ENCODE measurements at regions not wholly inside any gene's neighbourhood (a gene's known extent, or its start where the extent isn't known, plus 50 kb on each side); places are given as distances from the start of the nearest gene placed in this dataset.

DNA sequence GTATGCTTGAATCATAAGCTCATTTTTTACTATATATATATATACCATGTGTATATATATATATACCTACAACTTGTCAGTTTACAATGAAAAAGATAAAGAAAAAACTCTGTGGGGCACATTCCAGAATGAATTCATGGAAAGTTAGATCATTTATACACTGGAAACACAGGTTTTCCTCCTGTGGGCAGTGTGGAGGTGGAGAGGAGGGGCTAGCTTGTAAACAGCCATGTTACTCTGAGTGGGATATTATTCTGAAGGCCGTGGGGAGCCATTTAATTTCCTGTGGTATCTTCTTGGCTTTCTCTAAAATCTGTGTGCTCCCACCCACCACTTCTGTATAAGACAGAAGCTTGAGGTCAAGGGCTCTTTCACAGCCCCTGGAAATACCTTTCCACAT lies 273.4 kb upstream of the MTNR1B start:
- no peaks in the 10 kb centered on the region for H3K27me3 ChIP-seq (replicated peaks)
- no peak overlapping the region for H3K27ac ChIP-seq
- H3K4me3 ChIP-seq (ENCODE audit: low read depth, low read length), result no peak overlapping the region
- in situ Hi-C loops (cut with HindIII; ENCODE audit: low pct_ligation_motif_present, low sequenced_read_pairs), result no loop called here
- TF ChIP-seq, protein P1, sequence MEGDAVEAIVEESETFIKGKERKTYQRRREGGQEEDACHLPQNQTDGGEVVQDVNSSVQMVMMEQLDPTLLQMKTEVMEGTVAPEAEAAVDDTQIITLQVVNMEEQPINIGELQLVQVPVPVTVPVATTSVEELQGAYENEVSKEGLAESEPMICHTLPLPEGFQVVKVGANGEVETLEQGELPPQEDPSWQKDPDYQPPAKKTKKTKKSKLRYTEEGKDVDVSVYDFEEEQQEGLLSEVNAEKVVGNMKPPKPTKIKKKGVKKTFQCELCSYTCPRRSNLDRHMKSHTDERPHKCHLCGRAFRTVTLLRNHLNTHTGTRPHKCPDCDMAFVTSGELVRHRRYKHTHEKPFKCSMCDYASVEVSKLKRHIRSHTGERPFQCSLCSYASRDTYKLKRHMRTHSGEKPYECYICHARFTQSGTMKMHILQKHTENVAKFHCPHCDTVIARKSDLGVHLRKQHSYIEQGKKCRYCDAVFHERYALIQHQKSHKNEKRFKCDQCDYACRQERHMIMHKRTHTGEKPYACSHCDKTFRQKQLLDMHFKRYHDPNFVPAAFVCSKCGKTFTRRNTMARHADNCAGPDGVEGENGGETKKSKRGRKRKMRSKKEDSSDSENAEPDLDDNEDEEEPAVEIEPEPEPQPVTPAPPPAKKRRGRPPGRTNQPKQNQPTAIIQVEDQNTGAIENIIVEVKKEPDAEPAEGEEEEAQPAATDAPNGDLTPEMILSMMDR (IDR thresholded peaks at IDR 0.05; ENCODE audit: low read depth, low read length, missing control alignments), result no peak
- H3K36me3 ChIP-seq (replicated peaks), result no peaks in the 10 kb centered on the region
- no peak for DNase-seq

DNA sequence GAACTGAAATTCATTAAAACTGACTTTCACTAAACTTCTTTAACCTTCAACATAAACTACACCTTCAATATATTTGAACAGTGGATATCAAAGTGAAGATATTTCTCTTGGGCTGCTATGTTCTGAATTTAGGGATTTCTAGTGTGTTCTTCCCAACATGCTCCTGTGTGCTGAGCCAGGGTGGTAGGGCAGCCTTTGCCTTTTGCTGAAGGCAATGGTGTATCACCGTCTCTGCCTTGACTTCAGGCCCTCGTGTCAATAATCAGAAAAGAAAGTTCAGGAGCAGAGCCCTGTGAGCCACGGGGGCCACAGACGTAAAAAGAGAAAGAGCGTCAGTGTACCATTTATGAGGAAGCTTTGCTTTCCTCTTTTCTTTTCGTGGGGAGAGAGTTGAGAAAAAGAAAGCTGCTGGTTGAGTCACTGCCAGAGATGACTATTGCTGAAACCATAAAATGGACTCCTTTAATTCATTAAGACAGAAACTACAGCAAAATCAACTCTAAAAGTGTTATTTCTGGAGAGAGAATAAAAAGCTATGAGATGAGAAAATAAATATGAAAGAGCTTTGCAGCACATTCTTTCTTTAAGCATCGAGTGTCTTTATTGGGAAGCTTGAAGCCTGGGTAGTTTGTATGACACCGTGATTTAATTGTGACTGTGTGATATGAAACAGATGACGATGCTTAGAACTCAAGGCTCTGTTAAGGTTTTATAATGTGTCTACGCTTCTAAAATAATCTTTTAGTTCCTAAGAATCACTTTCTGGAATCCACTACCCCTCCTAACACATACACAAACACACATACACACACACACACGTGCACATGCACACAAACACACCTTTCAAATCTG lies 271.8 kb upstream of the MTNR1B start:
- no peak overlapping the region for H3K4me3 ChIP-seq (ENCODE audit: low read depth, low read length)
- TF ChIP-seq, protein P1 (IDR thresholded peaks at IDR 0.05; ENCODE audit: low read depth, low read length, missing control alignments), result no peak
- no peaks in the 10 kb centered on the region for H3K36me3 ChIP-seq (replicated peaks)
- DNase-seq, result no peak
- in situ Hi-C loops (cut with HindIII; ENCODE audit: low pct_ligation_motif_present, low sequenced_read_pairs), result no loop called here
- no peak overlapping the region for H3K27ac ChIP-seq
- H3K27me3 ChIP-seq (replicated peaks), result no peaks in the 10 kb centered on the region

DNA sequence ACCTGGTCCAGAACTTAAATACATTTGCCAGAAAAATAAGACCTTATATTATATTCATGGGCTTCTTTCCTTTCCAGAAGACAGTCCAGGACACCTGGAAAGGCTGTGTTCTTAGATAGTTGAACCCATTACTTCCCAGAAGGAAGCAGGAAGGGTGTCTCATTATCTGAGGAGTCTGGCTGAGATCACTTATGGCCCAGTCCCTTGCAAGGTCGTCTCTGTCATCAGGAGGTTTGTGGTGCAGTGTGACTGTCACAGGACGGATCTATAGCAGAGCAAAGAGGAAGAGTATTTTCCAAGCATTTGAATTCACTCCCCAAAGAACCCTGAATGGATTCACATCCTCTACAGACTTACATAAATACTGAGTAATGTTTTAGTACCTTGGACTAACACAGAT lies 270.7 kb upstream of the MTNR1B start:
- Histone ChIP-seq H3K27me3 (replicated peaks) (no peaks in the 10 kb centered on the region), H3K27ac (no peak overlapping the region), H3K36me3 (replicated peaks) (no peaks in the 10 kb centered on the region), H3K4me3 (ENCODE audit: low read depth, low read length) (no peak overlapping the region)
- DNase-seq, result no peak
- TF ChIP-seq, protein P1 (IDR thresholded peaks at IDR 0.05; ENCODE audit: low read depth, low read length, missing control alignments), result no peak
- in situ Hi-C loops (cut with HindIII; ENCODE audit: low pct_ligation_motif_present, low sequenced_read_pairs), result no loop called here

- H3K4me3 ChIP-seq (ENCODE audit: low read depth, low read length), result no peak overlapping the region
- peak; percentile 41 for DNase-seq
- peak overlapping the region; percentile 68 for H3K27ac ChIP-seq
- TF ChIP-seq, protein P1 (IDR thresholded peaks at IDR 0.05; ENCODE audit: low read depth, low read length, missing control alignments), result no peak
- no peaks in the 10 kb centered on the region for H3K36me3 ChIP-seq (replicated peaks)
- in situ Hi-C loops (cut with HindIII; ENCODE audit: low pct_ligation_motif_present, low sequenced_read_pairs), result no loop called here
- no peaks in the 10 kb centered on the region for H3K27me3 ChIP-seq (replicated peaks)
Measured at GRCh38 chr11:92702037-92702804, 267.2 kb upstream of the MTNR1B start.

- Histone ChIP-seq H3K4me3 (ENCODE audit: low read depth, low read length) (no peak overlapping the region), H3K36me3 (replicated peaks) (no peaks in the 10 kb centered on the region), H3K27ac (peak overlapping the region; percentile 86), H3K27me3 (replicated peaks) (no peaks in the 10 kb centered on the region)
- TF ChIP-seq, protein P1 (IDR thresholded peaks at IDR 0.05; ENCODE audit: low read depth, low read length, missing control alignments), result no peak
- peak; percentile 43 for DNase-seq
- in situ Hi-C loops (cut with HindIII; ENCODE audit: low pct_ligation_motif_present, low sequenced_read_pairs), result no loop called here
Measured at GRCh38 chr11:92702805-92703448, 266.5 kb upstream of the MTNR1B start.

All from brain microvascular endothelial cell (primary cell).